ENCODE measurements at regions not wholly inside any gene's neighbourhood (a gene's known extent, or its start where the extent isn't known, plus 50 kb on each side); places are given as distances from the start of the nearest gene placed in this dataset.

GRCh38 chrX:67789536-67789935, 245.7 kb downstream of the AR start:
- H3K79me2 ChIP-seq (ENCODE audit: control insufficient read depth, insufficient read depth, low read length) = no peaks in the 10 kb centered on the region
- no peaks in the 10 kb centered on the region for H3K36me3 ChIP-seq (ENCODE audit: control insufficient read depth in 2 of 2, extremely low read depth in 1 of 2, insufficient read depth in 2 of 2, low read length in 2 of 2)
- no peak overlapping the region for H3K4me2 ChIP-seq (ENCODE audit: control insufficient read depth, extremely low read depth, insufficient read depth, low read depth, low read length)
- FAIRE-seq = no peak
- no peaks in the 10 kb centered on the region for H4K20me1 ChIP-seq (ENCODE audit: control insufficient read depth, extremely low read depth, insufficient read depth, low read length)
- no peak for DNase-seq (ENCODE audit: low read depth, low spot score)
- H3K4me3 ChIP-seq (ENCODE audit: control insufficient read depth in 2 of 3, extremely low read depth in 1 of 3, insufficient read depth in 2 of 3, low read depth in 1 of 3, low read length in 3 of 3) = no peak overlapping the region
- no peak overlapping the region for H2AFZ ChIP-seq (ENCODE audit: control insufficient read depth, low read length)
- no peak overlapping the region for H3K9ac ChIP-seq (ENCODE audit: control insufficient read depth, extremely low read depth, insufficient read depth, low read length)
- dilution Hi-C loops (cut with MboI; ENCODE audit: extremely low pct_ligation_motif_present, low sequenced_read_pairs) = no loop called here
- H3K9me3 ChIP-seq (ENCODE audit: control insufficient read depth, low read depth, low read length) = no peaks in the 10 kb centered on the region
- TF ChIP-seq EZH2 (IDR thresholded peaks at IDR 0.05; ENCODE audit: low read length) = no peak
- no peak for TF ChIP-seq CTCF (optimal IDR thresholded peaks at IDR 0.05 in 1 of 3, IDR thresholded peaks at IDR 0.05 in 1 of 3, conservative IDR thresholded peaks at IDR 0.05 in 1 of 3; ENCODE audit: extremely low read depth in 1 of 3, insufficient read depth in 2 of 3, low read length in 3 of 3)
- no peaks in the 10 kb centered on the region for H3K27me3 ChIP-seq (ENCODE audit: control insufficient read depth, extremely low read depth, insufficient read depth, low read length)
- H3K4me1 ChIP-seq (ENCODE audit: control insufficient read depth, extremely low read depth, insufficient read depth, low read length) = no peaks in the 10 kb centered on the region
- H3K9me1 ChIP-seq (ENCODE audit: control insufficient read depth, extremely low read depth, insufficient read depth, low read length) = no peaks in the 10 kb centered on the region
- no peak overlapping the region for H3K27ac ChIP-seq (ENCODE audit: control insufficient read depth, insufficient read depth, low read length)
